K562 (cell line): ENCODE measurements at regions not wholly inside any gene's neighbourhood (a gene's known extent, or its start where the extent isn't known, plus 50 kb on each side); places are given as distances from the start of the nearest gene placed in this dataset.

Experiments
- ATAC-seq: fragments of 200-7000 bp; cut with Tn5 transposase; 3 replicates; pipeline ENCODE4 v1.9.1; 2020; ENCODE audit warnings: moderate library complexity
- BruUV-seq: library from RNA; stranded (reverse); fragments of 400-500 nt; replicated peaks from 2 replicates; lab custom pipeline; 2021; lab: Mats Ljungman, UMichigan
- CTCF ChIA-PET: fragments of 300-600 bp; formaldehyde crosslinking; extraction: SDS; loops from one replicate; lab custom pipeline; 2021; ENCODE audit warnings: low intra/inter-chr PET ratio; lab: Yijun Ruan, JAX
- POLR2A ChIA-PET: fragments of 300-600, 350-650 bp; sonication (Branson Sonifier 250); formaldehyde crosslinking; extraction: SDS; loops from one replicate; lab custom pipeline; 2021; ENCODE audit warnings: antibody characterized with exemption, inconsistent platforms; lab: Yijun Ruan, JAX
- DNase-seq, 4 experiments: peaks; one replicate each; pipeline versions ENCODE4 v3.0.0 to v3.0.0-alpha.2; 2011 to 2018; ENCODE audit warnings: low spot score in 3 of 4, mixed read lengths in 3 of 4; ENCODE audit errors: extremely low read depth in 1 of 4
- FAIRE-seq: peaks from 2 replicates; lab custom pipeline; 2011; peaks lifted over from hg19 to GRCh38; lab: Jason Lieb, UNC
- H2AFZ ChIP-seq: 2 replicates; pipeline ENCODE4 v1.6.0; 2011; ENCODE audit warnings: low read depth, low read length, control low read depth, inconsistent platforms
- H3K27ac ChIP-seq: fragments of 200-600 bp; 3 replicates; pipeline ENCODE4 v1.8.0; 2011; ENCODE audit warnings: low read depth, mild to moderate bottlenecking, control low read depth, inconsistent platforms, low read length, moderate library complexity, mixed read lengths; ENCODE audit errors: extremely low read depth
- H3K27me3 ChIP-seq, 2 experiments: fragments of 300-600 bp in 1 of 2; 2 replicates in 1 of 2; 3 replicates in 1 of 2; pipeline versions ENCODE4 v1.6.0 to v1.8.0; 2011; ENCODE audit warnings: inconsistent platforms in 2 of 2, low read length in 2 of 2, mild to moderate bottlenecking in 1 of 2, mixed read lengths in 1 of 2, moderate library complexity in 1 of 2; ENCODE audit not compliant: control insufficient read depth in 2 of 2, insufficient read depth in 2 of 2
- H3K36me3 ChIP-seq: fragments of 300-600 bp; 3 replicates; pipeline ENCODE4 v1.8.0; 2011; ENCODE audit warnings: mild to moderate bottlenecking, low read length, inconsistent platforms; ENCODE audit not compliant: control insufficient read depth, insufficient read depth
- H3K4me1 ChIP-seq, 2 experiments: fragments of 200-600 bp in 1 of 2; replicated peaks in 1 of 2; 2 replicates in 1 of 2; 3 replicates in 1 of 2; pipeline versions ENCODE4 v1.5.1 to v1.8.0; 2011; ENCODE audit warnings: inconsistent platforms in 2 of 2, low read length in 2 of 2, mild to moderate bottlenecking in 1 of 2, mixed read lengths in 1 of 2, moderate library complexity in 1 of 2; ENCODE audit not compliant: control insufficient read depth in 2 of 2, insufficient read depth in 2 of 2
- H3K4me2 ChIP-seq: 2 replicates; pipeline ENCODE4 v1.6.1; 2011; ENCODE audit warnings: low read length, control low read depth, inconsistent platforms, mixed read lengths; ENCODE audit not compliant: insufficient read depth
- H3K4me3 ChIP-seq: fragments of 200-600 bp; sonication (generic), shearing (Covaris generic); 2 replicates; pipeline ENCODE4 v1.5.1; 2016; ENCODE audit warnings: control low read depth, inconsistent platforms
- H3K79me2 ChIP-seq: fragments of 200-600 bp; 3 replicates; pipeline ENCODE4 v1.8.0; 2011; ENCODE audit warnings: low read length, inconsistent platforms; ENCODE audit not compliant: control insufficient read depth, insufficient read depth
- H3K9ac ChIP-seq, 2 experiments: 2 replicates each; pipeline versions ENCODE4 v1.6.0 to v1.6.1; 2011; ENCODE audit warnings: low read depth in 2 of 2, low read length in 2 of 2, control low read depth in 1 of 2, inconsistent platforms in 1 of 2, mild to moderate bottlenecking in 1 of 2, mixed read lengths in 1 of 2; ENCODE audit not compliant: insufficient read depth in 1 of 2
- H3K9me1 ChIP-seq: one replicate; pipeline ENCODE4 v1.6.0; 2011; ENCODE audit warnings: inconsistent platforms, mild to moderate bottlenecking, low read length, moderate library complexity; ENCODE audit not compliant: control insufficient read depth, insufficient read depth
- H3K9me3 ChIP-seq: replicated peaks from 2 replicates; pipeline ENCODE4 v1.5.1; 2011; ENCODE audit warnings: low read depth, low read length, inconsistent platforms; ENCODE audit not compliant: control insufficient read depth, insufficient read depth
- H4K20me1 ChIP-seq: replicated peaks from 2 replicates; pipeline ENCODE4 v1.6.1; 2011; ENCODE audit warnings: low read length, inconsistent platforms, mixed read lengths; ENCODE audit not compliant: control insufficient read depth, insufficient read depth
- ARID1B ChIP-seq: fragments of 450-650 bp; IDR thresholded peaks from 2 replicates; pipeline ENCODE4 v1.6.1; 2016; ENCODE audit warnings: antibody characterized with exemption, mild to moderate bottlenecking, inconsistent platforms
- CBFA2T3 ChIP-seq: fragments of 450-650 bp; IDR thresholded peaks from 2 replicates; pipeline ENCODE4 v1.6.1; 2017
- HIVEP1 ChIP-seq: fragments of 250-450 bp; sonication (Bioruptor Pico); IDR thresholded peaks from 2 replicates; pipeline ENCODE4 v1.4.0; 2020; ENCODE audit warnings: mild to moderate bottlenecking
- MCM5 ChIP-seq: fragments of 450-650 bp; IDR thresholded peaks from 2 replicates; pipeline ENCODE4 v1.6.1; 2016; ENCODE audit warnings: low read depth
- POLR3A ChIP-seq: IDR thresholded peaks from 2 replicates; pipeline ENCODE4 v1.6.1; 2011; ENCODE audit warnings: borderline replicate concordance, mild to moderate bottlenecking, moderate library complexity; ENCODE audit not compliant: insufficient read length, insufficient read depth; ENCODE audit errors: extremely low read depth
- SOX6 ChIP-seq: fragments of 450-650 bp; IDR thresholded peaks from 2 replicates; pipeline ENCODE4 v1.6.1; 2014; ENCODE audit warnings: mild to moderate bottlenecking
- TAF9B ChIP-seq: fragments of 450-650 bp; IDR thresholded peaks from 2 replicates; pipeline ENCODE4 v1.6.1; 2018; ENCODE audit warnings: mild to moderate bottlenecking; ENCODE audit not compliant: partially characterized antibody
- TCF3 ChIP-seq: sonication (generic); formaldehyde crosslinking; IDR thresholded peaks from 2 replicates; pipeline ENCODE4 v1.4.0; 2020; ENCODE audit warnings: mild to moderate bottlenecking, missing genetic modification reagents
- XRCC5 ChIP-seq: fragments of 200-400 bp; formaldehyde crosslinking; IDR thresholded peaks from 2 replicates; pipeline ENCODE4 v1.6.1; 2017; ENCODE audit warnings: low read depth, mild to moderate bottlenecking, low read length
- ZNF197 ChIP-seq: fragments of 200-800 bp; sonication (Bioruptor generic); IDR thresholded peaks from 2 replicates; pipeline ENCODE4 v1.6.1; 2016; ENCODE audit warnings: low read depth, missing genetic modification characterization, missing compliant biosample characterization
- ZNF766 ChIP-seq: fragments of 200-800 bp; sonication (Bioruptor generic); conservative IDR thresholded peaks from 2 replicates; pipeline ENCODE4 v1.6.1; 2016; ENCODE audit warnings: missing genetic modification characterization, missing compliant biosample characterization
- WGBS: fragments of 100-300 bp; shearing (Covaris generic); methylation state at CpG from one replicate; pipeline ENCODE4 v1.1.6; 2016; ENCODE audit warnings: low coverage, mixed read lengths; ENCODE audit not compliant: insufficient coverage; ENCODE audit errors: missing lambda C conversion rate; 5-methylcytosine and 5-hydroxymethylcytosine counted together
- in situ Hi-C: fragments of 300-500 bp; cut with MboI; formaldehyde crosslinking; loops from 4 replicates; pipeline ENCODE4 v1.15.0; 2018; ENCODE audit warnings: inconsistent platforms, mixed read lengths
- intact Hi-C: fragments of 100-400 bp; cut with micrococcal nuclease; formaldehyde crosslinking; loops from 2 replicates; pipeline ENCODE4 v1.14.2; 2022
- TF ChIP-seq, protein P1 (sequence below): fragments of 250-450 bp; sonication (Bioruptor Pico); IDR thresholded peaks from 2 replicates; pipeline ENCODE4 v1.4.0; 2020
- TF ChIP-seq, protein P2 (sequence below): fragments of 450-650 bp; formaldehyde crosslinking; IDR thresholded peaks from 2 replicates; pipeline ENCODE4 v1.4.0; 2022; ENCODE audit warnings: mild to moderate bottlenecking, moderate library complexity
- TF ChIP-seq, protein P3 (sequence below): fragments of 450-650 bp; IDR thresholded peaks from one replicate; pipeline ENCODE4 v1.6.1; 2018; ENCODE audit warnings: mild to moderate bottlenecking, moderate library complexity; ENCODE audit not compliant: partially characterized antibody

DNA sequence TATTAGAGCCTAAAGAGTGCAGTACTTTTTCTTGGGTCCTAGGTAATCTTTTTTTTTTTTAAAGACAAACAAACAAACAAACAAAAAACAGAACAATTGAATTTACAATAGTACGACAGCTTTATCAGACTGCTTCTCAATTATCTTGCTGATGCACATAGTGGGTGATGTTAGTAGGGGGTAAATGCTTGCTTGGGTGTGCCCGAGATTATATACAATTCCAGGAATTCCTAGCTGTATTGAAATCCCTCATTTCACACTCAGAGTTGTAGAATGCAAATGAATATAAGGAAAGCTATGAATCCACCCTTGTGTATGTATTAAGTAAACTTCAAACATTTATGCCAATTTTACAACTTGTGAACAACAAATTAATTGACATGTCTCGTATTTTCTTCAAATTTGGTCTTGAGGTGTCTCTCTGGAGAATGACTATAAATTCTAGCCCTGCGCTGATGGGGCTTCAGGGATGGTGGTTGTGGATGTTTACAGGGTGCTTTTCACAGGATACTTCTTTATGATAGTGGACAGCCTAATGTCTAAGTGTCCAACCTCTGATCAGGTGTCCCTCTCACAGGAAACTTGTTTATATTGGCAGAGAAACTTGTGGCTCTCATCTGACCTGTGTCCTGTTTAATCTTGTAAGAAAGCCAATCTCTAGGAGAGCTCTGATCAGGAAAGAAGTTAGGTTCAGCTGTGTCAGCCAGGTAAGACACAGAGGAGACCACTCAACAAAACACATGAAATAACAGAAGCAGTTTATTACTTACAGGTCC, 61.9 kb upstream of the SLC39A10 start:
- Histone ChIP-seq H2AFZ (peak overlapping the region; percentile 96), H3K4me2 (peak overlapping the region; percentile 80), H3K4me1 (peaks cover 11 to 23% of the 10 kb centered on the region in 2 experiments; a peak in 4 of 5 replicates), H3K9me3 (no peaks in the 10 kb centered on the region; the same call in none of the 2 replicates), H3K9ac (peak overlapping the region; percentile 37 to 50; a peak in 3 of 4 replicates), H3K9me1 (no peaks in the 10 kb centered on the region), H3K27me3 (no peaks in the 10 kb centered on the region), H3K36me3 (no peaks in the 10 kb centered on the region), H4K20me1 (no peaks in the 10 kb centered on the region), H3K79me2 (no peaks in the 10 kb centered on the region), H3K4me3 (peak overlapping the region; percentile 16; the same call in 1 of the 2 replicates), H3K27ac (peak overlapping the region; percentile 80)
- no TSS peak for BruUV-seq
- in situ Hi-C loops, result no loop called here
- FAIRE-seq (no peak), ATAC-seq (peak; percentile 53), DNase-seq (peak in 2 of 4 experiments; percentile 16 to 30)
- 34% methylated on average over 4 of the region's 4 CpGs for WGBS
- ChIA-PET POLR2A (interaction anchor here (0.6 to 0.9 kb wide), 3 partner anchors 24 to 105 kb away, joined by 3 to 4 read pairs (median 3); no protein-coding TSS in a partner anchor), CTCF (no interaction called here)
- intact Hi-C loops, result loop anchor here (1.0 kb wide), 1 partner anchor 63 kb away; no protein-coding TSS in a partner anchor
- TF ChIP-seq TAF9B, result no peak
- peak; percentile 26; the same call in 1 of the 2 replicates for TF ChIP-seq TCF3 (CRISPR knock-in tag)
- TF ChIP-seq, protein P1, sequence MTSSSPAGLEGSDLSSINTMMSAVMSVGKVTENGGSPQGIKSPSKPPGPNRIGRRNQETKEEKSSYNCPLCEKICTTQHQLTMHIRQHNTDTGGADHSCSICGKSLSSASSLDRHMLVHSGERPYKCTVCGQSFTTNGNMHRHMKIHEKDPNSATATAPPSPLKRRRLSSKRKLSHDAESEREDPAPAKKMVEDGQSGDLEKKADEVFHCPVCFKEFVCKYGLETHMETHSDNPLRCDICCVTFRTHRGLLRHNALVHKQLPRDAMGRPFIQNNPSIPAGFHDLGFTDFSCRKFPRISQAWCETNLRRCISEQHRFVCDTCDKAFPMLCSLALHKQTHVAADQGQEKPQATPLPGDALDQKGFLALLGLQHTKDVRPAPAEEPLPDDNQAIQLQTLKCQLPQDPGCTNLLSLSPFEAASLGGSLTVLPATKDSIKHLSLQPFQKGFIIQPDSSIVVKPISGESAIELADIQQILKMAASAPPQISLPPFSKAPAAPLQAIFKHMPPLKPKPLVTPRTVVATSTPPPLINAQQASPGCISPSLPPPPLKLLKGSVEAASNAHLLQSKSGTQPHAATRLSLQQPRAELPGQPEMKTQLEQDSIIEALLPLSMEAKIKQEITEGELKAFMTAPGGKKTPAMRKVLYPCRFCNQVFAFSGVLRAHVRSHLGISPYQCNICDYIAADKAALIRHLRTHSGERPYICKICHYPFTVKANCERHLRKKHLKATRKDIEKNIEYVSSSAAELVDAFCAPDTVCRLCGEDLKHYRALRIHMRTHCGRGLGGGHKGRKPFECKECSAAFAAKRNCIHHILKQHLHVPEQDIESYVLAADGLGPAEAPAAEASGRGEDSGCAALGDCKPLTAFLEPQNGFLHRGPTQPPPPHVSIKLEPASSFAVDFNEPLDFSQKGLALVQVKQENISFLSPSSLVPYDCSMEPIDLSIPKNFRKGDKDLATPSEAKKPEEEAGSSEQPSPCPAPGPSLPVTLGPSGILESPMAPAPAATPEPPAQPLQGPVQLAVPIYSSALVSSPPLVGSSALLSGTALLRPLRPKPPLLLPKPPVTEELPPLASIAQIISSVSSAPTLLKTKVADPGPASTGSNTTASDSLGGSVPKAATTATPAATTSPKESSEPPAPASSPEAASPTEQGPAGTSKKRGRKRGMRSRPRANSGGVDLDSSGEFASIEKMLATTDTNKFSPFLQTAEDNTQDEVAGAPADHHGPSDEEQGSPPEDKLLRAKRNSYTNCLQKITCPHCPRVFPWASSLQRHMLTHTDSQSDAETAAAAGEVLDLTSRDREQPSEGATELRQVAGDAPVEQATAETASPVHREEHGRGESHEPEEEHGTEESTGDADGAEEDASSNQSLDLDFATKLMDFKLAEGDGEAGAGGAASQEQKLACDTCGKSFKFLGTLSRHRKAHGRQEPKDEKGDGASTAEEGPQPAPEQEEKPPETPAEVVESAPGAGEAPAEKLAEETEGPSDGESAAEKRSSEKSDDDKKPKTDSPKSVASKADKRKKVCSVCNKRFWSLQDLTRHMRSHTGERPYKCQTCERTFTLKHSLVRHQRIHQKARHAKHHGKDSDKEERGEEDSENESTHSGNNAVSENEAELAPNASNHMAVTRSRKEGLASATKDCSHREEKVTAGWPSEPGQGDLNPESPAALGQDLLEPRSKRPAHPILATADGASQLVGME (CRISPR knock-in tag), result no peak
- TF ChIP-seq CBFA2T3, result peak; percentile 63
- TF ChIP-seq, protein P2, sequence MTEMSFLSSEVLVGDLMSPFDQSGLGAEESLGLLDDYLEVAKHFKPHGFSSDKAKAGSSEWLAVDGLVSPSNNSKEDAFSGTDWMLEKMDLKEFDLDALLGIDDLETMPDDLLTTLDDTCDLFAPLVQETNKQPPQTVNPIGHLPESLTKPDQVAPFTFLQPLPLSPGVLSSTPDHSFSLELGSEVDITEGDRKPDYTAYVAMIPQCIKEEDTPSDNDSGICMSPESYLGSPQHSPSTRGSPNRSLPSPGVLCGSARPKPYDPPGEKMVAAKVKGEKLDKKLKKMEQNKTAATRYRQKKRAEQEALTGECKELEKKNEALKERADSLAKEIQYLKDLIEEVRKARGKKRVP (CRISPR knock-in tag), result no peak
- no peak for TF ChIP-seq HIVEP1 (CRISPR knock-in tag)
- TF ChIP-seq XRCC5, result no peak
- TF ChIP-seq ARID1B, result peak; percentile 8; the same call in 1 of the 2 replicates
- no peak for TF ChIP-seq POLR3A
- TF ChIP-seq ZNF197 (CRISPR knock-in tag), result no peak
- peak; percentile 67 for TF ChIP-seq SOX6
- TF ChIP-seq, protein P3, sequence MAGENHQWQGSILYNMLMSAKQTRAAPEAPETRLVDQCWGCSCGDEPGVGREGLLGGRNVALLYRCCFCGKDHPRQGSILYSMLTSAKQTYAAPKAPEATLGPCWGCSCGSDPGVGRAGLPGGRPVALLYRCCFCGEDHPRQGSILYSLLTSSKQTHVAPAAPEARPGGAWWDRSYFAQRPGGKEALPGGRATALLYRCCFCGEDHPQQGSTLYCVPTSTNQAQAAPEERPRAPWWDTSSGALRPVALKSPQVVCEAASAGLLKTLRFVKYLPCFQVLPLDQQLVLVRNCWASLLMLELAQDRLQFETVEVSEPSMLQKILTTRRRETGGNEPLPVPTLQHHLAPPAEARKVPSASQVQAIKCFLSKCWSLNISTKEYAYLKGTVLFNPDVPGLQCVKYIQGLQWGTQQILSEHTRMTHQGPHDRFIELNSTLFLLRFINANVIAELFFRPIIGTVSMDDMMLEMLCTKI, result no peak
- TF ChIP-seq ZNF766 (CRISPR knock-in tag), result no peak
- TF ChIP-seq MCM5, result no peak
